Body of pancreas (tissue), 4 donors: ENCODE measurements at regions not wholly inside any gene's neighbourhood (a gene's known extent, or its start where the extent isn't known, plus 50 kb on each side); places are given as distances from the start of the nearest gene placed in this dataset.

ENCODE experiments used
- CTCF ChIP-seq, 7 experiments: fragments of 450-650 bp in 4 of 7; fragments of 200-600 bp in 3 of 7; sonication (generic) in 3 of 7; IDR thresholded peaks; one replicate each; pipeline ENCODE4 v1.5.1; 2016 to 2019; ENCODE audit warnings: antibody characterized with exemption in 7 of 7
- POLR2A ChIP-seq, 3 donors: fragments of 450-650 bp; IDR thresholded peaks; one replicate each; pipeline ENCODE4 v1.6.1; 2016; ENCODE audit warnings: antibody characterized with exemption in 3 of 3, mild to moderate bottlenecking in 2 of 3

- TF ChIP-seq CTCF (IDR thresholded peaks at IDR 0.05) (no peak), POLR2A (IDR thresholded peaks at IDR 0.05) (no peak)
Observed at GRCh38 chr1:38105267-38105666, 58.7 kb upstream of the POU3F1 start.
